ENCODE measurements at regions not wholly inside any gene's neighbourhood (a gene's known extent, or its start where the extent isn't known, plus 50 kb on each side); places are given as distances from the start of the nearest gene placed in this dataset.

DNA sequence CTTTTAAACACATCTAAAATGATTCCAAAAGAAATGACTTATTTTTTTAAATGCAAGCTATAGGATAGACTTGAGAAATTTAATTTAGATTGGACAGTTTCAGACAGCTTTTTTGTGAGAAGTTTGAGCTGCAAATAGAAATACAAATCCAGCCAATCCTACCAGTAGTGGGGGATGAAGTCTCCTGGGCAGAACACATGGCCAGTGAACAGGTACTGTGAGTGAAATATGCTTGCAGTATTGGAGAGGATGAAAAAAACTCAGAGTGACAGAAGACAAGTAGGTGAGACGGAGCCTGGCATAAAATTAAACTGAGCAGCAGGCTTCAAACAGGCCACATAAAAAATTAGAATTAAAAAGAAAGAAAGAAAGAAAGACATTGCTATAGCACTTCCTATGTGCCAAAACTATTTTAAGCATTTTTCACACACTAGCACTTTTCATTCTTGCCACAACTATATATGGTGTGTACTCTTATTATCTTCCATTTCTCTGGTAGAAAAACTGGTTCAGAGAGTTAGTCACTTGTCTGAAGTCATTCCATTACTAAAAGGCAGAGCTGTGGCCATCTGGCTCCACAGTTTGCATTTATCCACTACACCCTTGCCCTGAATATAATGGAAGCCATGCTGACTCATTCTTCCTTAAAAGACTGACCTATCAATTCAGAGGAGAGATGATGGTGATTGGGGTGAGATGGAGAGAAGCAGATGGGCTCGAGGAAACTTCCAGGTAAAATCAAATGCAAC is 310.2 kb upstream of the CTNND2 start:
- Histone ChIP-seq H2BK120ac (ENCODE audit: low read depth, low read length, poor library complexity, severe bottlenecking) (no peak overlapping the region), H3K79me1 (ENCODE audit: insufficient read depth, low read depth, low read length, poor library complexity, severe bottlenecking) (no peaks in the 10 kb centered on the region), H3K56ac (ENCODE audit: insufficient read length, low read depth, low read length) (no peak overlapping the region), H2AFZ (ENCODE audit: low read length) (no peak overlapping the region), H3T11ph (ENCODE audit: low read length) (no peak overlapping the region), H3K9ac (ENCODE audit: extremely low read depth, insufficient read length, low read length) (no peak overlapping the region), H3K9me3 (ENCODE audit: control insufficient read depth, low read depth, low read length) (no peaks in the 10 kb centered on the region), H3K27me3 (ENCODE audit: insufficient read depth, low read length) (no peaks in the 10 kb centered on the region), H2BK20ac (ENCODE audit: low read depth, low read length, poor library complexity, severe bottlenecking) (no peak overlapping the region), H3K23ac (ENCODE audit: insufficient read length, low read depth, low read length) (no peak overlapping the region), H2BK12ac (ENCODE audit: insufficient read length, low read depth, low read length) (no peak overlapping the region), H3K23me2 (ENCODE audit: insufficient read length, low read depth, low read length, poor library complexity, severe bottlenecking) (no peaks in the 10 kb centered on the region), H2BK15ac (ENCODE audit: low read depth, low read length) (no peak overlapping the region), H3K4ac (ENCODE audit: low read depth, low read length) (no peak overlapping the region), H3K4me1 (ENCODE audit: insufficient read depth, low read length) (peaks cover 2% of the 10 kb centered on the region; the same call in 1 of the 2 replicates), H3K27ac (ENCODE audit: insufficient read length, low read depth, low read length) (no peak overlapping the region), H4K5ac (ENCODE audit: insufficient read length, low read depth, low read length) (no peak overlapping the region), H3K18ac (ENCODE audit: insufficient read length, low read depth, low read length) (no peak overlapping the region), H4K8ac (replicated peaks; ENCODE audit: insufficient read length, low read depth, low read length) (no peak overlapping the region), H3K14ac (ENCODE audit: insufficient read depth, low read length) (no peak overlapping the region), H3K79me2 (ENCODE audit: insufficient read depth, low read length) (no peaks in the 10 kb centered on the region), H4K20me1 (ENCODE audit: control insufficient read depth, insufficient read depth, insufficient read length) (no peaks in the 10 kb centered on the region), H4K91ac (ENCODE audit: insufficient read length, low read depth, low read length) (no peak overlapping the region), H2BK5ac (ENCODE audit: insufficient read length, low read length) (no peak overlapping the region), H2AK5ac (ENCODE audit: insufficient read length, low read length) (no peak overlapping the region), H3K4me2 (ENCODE audit: insufficient read depth, insufficient read length, low read length) (no peak overlapping the region)
- H3K4me1 Mint-ChIP-seq, result peaks cover 17 to 20% of the 10 kb centered on the region in 2 experiments
- H3K36me3 Mint-ChIP-seq (ENCODE audit: insufficient read depth in 1 of 3, low read depth in 3 of 3), result peaks cover 7 to 24% (median 22%) of the 10 kb centered on the region in 3 experiments
- WGBS (ENCODE audit: extremely low coverage, insufficient read length, low lambda C conversion rate), result no CpG with 5 or more reads among the region's 2 CpGs
- H3K27me3 Mint-ChIP-seq (ENCODE audit: low read depth), result peaks cover 6% of the 10 kb centered on the region
- DNase-seq, result no peak
- H3K9me3 Mint-ChIP-seq, result peaks cover 17 to 27% of the 10 kb centered on the region in 2 experiments
- TF ChIP-seq, protein P1, sequence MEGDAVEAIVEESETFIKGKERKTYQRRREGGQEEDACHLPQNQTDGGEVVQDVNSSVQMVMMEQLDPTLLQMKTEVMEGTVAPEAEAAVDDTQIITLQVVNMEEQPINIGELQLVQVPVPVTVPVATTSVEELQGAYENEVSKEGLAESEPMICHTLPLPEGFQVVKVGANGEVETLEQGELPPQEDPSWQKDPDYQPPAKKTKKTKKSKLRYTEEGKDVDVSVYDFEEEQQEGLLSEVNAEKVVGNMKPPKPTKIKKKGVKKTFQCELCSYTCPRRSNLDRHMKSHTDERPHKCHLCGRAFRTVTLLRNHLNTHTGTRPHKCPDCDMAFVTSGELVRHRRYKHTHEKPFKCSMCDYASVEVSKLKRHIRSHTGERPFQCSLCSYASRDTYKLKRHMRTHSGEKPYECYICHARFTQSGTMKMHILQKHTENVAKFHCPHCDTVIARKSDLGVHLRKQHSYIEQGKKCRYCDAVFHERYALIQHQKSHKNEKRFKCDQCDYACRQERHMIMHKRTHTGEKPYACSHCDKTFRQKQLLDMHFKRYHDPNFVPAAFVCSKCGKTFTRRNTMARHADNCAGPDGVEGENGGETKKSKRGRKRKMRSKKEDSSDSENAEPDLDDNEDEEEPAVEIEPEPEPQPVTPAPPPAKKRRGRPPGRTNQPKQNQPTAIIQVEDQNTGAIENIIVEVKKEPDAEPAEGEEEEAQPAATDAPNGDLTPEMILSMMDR (conservative IDR thresholded peaks at IDR 0.05), result no peak
- no peak overlapping the region for H3K4me3 Mint-ChIP-seq
- H3K27ac Mint-ChIP-seq, result no peak overlapping the region; a peak in 1 of 7 replicates
